K562 (cell line): ENCODE measurements at regions not wholly inside any gene's neighbourhood (a gene's known extent, or its start where the extent isn't known, plus 50 kb on each side); places are given as distances from the start of the nearest gene placed in this dataset.

ENCODE experiments used
- CBX5 ChIP-seq: IDR thresholded peaks from 2 replicates; pipeline ENCODE4 v1.6.1; 2014; ENCODE audit warnings: low read depth, borderline replicate concordance
- SRSF9 ChIP-seq: fragments of 200-400 bp; formaldehyde crosslinking; IDR thresholded peaks from 2 replicates; pipeline ENCODE4 v1.6.1; 2017; ENCODE audit warnings: low read depth, low read length, borderline replicate concordance
- ZNF507 ChIP-seq: conservative IDR thresholded peaks from 2 replicates; pipeline ENCODE4 v1.6.1; 2017; ENCODE audit warnings: missing genetic modification characterization, missing compliant biosample characterization
- TF ChIP-seq, protein P1 (sequence below): fragments of 250-450 bp; sonication (Bioruptor Pico); IDR thresholded peaks from 2 replicates; pipeline ENCODE4 v1.8.0; 2021; ENCODE audit warnings: moderate library complexity, mild to moderate bottlenecking, inconsistent platforms
- TF ChIP-seq, protein P2 (sequence below): fragments of 450-650 bp; IDR thresholded peaks from 2 replicates; pipeline ENCODE4 v1.6.1; 2016; ENCODE audit warnings: missing biosample characterization, missing genetic modification characterization
- TF ChIP-seq, protein P3 (sequence below): fragments of 250-450 bp; sonication (Bioruptor Pico); IDR thresholded peaks from 2 replicates; pipeline ENCODE4 v1.5.0; 2021; ENCODE audit warnings: mild to moderate bottlenecking, borderline replicate concordance

DNA sequence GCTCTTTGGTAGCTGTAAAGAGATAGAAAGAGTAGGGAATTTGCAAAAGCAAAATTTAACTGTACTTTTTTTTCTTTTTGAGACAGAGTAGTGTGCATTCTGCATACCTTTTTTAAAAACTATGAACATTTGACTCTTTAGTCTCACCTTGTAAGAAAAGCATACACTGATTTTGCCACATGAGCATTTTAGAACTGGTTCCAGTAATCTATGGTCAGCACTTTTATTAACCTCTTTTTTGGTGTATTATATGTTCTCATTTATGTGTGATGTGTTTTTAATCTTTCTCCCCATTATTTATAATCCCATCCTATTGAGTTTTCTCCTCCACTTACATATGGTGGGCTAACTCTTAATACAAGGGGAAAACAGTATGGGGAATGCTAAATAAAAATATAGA, 1111.4 kb downstream of the FLRT2 start (continued):
- TF ChIP-seq, protein P1, sequence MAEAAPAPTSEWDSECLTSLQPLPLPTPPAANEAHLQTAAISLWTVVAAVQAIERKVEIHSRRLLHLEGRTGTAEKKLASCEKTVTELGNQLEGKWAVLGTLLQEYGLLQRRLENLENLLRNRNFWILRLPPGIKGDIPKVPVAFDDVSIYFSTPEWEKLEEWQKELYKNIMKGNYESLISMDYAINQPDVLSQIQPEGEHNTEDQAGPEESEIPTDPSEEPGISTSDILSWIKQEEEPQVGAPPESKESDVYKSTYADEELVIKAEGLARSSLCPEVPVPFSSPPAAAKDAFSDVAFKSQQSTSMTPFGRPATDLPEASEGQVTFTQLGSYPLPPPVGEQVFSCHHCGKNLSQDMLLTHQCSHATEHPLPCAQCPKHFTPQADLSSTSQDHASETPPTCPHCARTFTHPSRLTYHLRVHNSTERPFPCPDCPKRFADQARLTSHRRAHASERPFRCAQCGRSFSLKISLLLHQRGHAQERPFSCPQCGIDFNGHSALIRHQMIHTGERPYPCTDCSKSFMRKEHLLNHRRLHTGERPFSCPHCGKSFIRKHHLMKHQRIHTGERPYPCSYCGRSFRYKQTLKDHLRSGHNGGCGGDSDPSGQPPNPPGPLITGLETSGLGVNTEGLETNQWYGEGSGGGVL (CRISPR knock-in tag), result no peak
- TF ChIP-seq ZNF507 (tag), result no peak
- TF ChIP-seq, protein P2, sequence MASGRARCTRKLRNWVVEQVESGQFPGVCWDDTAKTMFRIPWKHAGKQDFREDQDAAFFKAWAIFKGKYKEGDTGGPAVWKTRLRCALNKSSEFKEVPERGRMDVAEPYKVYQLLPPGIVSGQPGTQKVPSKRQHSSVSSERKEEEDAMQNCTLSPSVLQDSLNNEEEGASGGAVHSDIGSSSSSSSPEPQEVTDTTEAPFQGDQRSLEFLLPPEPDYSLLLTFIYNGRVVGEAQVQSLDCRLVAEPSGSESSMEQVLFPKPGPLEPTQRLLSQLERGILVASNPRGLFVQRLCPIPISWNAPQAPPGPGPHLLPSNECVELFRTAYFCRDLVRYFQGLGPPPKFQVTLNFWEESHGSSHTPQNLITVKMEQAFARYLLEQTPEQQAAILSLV (tag), result no peak
- TF ChIP-seq CBX5, result no peak
- TF ChIP-seq SRSF9, result no peak
- TF ChIP-seq, protein P3, sequence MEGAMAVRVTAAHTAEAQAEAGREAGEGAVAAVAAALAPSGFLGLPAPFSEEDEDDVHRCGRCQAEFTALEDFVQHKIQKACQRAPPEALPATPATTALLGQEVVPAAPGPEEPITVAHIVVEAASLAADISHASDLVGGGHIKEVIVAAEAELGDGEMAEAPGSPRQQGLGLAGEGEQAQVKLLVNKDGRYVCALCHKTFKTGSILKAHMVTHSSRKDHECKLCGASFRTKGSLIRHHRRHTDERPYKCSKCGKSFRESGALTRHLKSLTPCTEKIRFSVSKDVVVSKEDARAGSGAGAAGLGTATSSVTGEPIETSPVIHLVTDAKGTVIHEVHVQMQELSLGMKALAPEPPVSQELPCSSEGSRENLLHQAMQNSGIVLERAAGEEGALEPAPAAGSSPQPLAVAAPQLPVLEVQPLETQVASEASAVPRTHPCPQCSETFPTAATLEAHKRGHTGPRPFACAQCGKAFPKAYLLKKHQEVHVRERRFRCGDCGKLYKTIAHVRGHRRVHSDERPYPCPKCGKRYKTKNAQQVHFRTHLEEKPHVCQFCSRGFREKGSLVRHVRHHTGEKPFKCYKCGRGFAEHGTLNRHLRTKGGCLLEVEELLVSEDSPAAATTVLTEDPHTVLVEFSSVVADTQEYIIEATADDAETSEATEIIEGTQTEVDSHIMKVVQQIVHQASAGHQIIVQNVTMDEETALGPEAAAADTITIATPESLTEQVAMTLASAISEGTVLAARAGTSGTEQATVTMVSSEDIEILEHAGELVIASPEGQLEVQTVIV (CRISPR knock-in tag), result no peak
